GM18511 (cell line): ENCODE measurements at regions not wholly inside any gene's neighbourhood (a gene's known extent, or its start where the extent isn't known, plus 50 kb on each side); places are given as distances from the start of the nearest gene placed in this dataset.
A peak's percentile ranks its signal among the peaks of the same experiment; 100 is the strongest.
"Not testable (repeated sequence)": the region's sequence is repeated elsewhere in the genome, so short reads cannot be mapped to it uniquely, and the experiment has no call there.

Experiments used
- ATAC-seq: cut with Tn5 transposase; IDR thresholded peaks from one replicate; pipeline ENCODE4 v1.9.1; 2021; ENCODE audit warnings: mild to moderate bottlenecking, moderate library complexity; ENCODE audit not compliant: unreplicated experiment

GRCh38 chr12:124126950-124127655, 154.1 kb downstream of the ZNF664 start:
- ATAC-seq, result peak; percentile 41

- no peak for ATAC-seq
These were observed 156.1 kb downstream of the ZNF664 start for GRCh38 chr12:124129132-124129531.

DNA sequence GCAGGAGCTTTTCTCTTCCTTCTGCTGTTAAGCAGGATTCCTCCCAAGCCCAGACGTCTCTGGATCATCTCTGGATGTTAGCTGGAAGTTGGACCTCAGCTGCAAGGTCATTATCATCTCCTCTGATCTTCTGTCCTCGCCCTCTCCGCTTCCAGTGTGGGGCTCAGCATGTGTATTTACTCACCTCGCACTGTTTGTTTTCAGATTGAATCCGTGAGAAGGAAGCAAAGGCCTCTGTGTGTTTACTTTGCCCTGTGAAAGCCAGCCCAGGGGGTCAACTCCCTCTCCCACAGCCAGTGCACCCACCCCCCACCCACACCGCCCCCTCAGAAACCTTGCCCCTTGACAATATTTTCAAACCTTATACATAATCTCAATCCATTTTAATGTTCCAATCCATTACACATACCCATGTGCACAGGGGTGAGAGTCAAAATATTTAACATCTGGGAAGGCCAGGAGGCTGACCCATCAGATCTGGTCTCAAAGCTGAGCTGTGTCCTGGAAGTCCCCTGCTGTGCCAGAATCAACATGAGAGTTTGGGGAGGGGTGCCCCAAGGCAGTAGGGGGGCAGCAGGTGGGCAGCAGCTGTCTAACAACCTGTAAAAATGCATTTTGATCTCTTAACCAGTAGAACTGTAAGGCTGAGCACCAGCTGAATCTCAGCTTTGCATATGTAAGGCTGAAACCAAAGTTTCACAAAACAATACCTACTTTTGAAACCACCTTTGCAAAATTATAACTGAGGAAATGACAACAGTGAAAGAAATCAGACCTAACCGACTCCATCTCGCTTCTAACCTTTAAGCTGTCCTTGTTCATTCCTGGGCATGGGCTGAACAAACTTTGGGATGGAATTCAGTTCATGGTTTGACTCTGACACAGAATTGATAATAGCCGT, 157.9 kb downstream of the ZNF664 start:
- ATAC-seq, result peak; percentile 77

DNA sequence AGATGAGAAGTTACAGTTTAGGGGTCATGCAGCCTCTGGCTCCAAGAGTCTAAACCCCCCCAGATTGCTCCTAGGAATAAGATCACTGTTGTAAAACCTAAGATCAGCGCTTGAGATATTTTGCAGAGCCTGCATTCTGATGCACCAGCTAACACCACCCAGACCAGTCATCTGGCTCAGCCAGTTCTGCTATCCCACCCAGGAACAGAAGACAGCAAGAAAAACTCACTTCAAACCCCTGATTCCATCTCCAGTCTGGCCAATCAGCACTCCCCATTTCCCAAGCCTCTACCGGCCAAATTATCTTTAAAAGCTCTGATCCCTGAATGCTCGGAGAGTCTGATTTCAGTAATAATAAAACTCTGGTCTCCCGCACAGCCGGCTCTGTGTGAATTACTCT, 158.6 kb downstream of the ZNF664 start:
- no peak for ATAC-seq

DNA sequence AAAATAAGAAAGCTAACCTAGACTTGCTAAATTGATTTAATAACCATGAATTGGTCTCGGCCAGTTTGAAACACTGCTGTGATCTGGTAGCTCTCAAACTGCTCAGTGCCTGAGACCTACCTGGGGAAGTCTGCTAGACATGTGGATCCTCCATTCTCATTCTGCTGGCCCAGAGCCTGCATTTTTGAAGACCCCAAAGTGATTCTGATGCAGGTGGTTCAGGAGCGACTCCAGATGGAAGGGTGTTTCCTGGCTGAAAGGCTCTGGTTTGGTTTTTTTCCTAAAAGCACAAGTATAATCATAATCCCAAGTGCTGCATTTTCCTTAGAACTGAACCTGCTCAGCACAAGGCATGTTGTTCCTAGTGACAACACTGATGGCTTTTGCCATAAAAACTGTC, 159.5 kb downstream of the ZNF664 start:
- ATAC-seq, result no peak

- no peak for ATAC-seq
These were observed 158.1 kb upstream of the RFLNA start for GRCh38 chr12:124136796-124137195.

DNA sequence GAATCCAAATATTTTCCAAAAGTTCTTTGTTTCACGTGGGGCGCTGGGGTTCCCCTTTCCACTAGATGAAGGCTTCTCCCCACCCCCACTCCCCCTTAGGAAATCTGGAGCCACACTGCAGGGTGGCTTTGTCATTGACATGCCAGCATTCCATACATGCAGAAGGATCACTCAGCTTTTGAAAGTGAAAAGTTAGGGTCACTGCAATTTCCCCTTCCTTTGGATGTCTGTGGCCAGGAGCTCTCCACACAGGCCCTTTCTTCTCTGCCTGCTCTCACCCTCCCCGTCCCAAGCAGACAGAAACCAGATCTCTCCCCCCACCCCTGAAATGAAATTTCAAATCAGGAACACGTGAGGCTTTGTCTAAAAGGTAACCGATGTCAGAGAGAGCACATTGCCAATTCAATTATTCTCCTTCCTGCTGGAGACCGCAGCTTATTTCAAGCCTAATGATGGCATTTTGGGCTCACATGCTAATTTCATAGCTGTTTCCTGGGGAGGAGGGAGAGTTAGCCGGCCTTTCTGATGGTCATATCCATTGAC, 153.9 kb upstream of the RFLNA start:
- no peak for ATAC-seq

DNA sequence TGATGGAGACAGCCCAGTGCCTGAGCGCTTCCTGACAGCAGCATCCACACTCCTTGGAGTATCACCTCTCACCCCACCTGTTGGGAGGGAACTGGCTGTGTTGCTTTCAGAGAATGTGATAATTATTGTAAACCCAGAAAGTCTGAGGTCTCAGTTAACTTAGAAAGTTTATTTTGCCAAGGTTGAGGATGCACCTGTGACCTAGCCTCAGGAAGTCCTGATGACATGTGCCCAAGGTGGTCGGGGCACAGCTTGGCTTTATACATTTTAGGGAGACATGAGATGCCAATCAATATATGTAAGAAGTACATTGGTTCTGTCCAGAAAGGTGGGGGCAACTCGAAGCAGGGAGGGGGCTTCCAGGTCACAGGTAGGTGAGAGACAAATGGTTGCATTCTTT, 153.3 kb upstream of the RFLNA start:
- ATAC-seq, result not testable (repeated sequence)

DNA sequence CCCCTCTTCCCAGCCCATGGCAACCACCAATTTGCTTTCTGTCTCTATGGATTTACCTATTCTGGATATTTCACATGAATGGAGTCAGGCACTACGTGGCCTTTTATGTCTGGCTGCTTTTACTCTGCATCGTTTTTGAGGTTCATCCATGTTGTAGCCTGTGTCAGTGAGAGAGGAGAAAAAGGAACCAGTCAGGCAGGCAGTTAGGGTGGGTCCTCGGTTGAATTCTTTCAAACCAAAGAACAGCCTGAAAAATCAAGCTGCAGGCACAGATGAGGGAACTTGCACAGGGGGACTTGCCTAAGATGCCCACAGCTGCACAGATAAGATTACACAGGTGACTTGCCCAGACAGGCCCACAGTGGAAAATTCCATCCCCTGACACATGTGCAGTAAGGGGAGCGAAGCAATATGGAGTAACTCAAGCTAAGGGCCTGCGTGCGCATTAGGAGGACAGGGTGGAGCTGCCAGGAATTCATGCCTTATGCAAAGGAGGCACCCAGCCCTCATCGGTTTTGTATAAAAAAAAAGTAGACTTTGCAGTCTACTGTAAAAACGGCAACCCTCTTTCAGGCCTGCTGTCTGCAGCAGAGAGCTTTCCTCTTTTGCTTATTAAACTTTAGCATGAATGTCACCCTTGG, 152.4 kb upstream of the RFLNA start:
- no peak for ATAC-seq

- ATAC-seq, result no peak
These were observed 151.2 kb upstream of the RFLNA start for GRCh38 chr12:124143726-124144125.

DNA sequence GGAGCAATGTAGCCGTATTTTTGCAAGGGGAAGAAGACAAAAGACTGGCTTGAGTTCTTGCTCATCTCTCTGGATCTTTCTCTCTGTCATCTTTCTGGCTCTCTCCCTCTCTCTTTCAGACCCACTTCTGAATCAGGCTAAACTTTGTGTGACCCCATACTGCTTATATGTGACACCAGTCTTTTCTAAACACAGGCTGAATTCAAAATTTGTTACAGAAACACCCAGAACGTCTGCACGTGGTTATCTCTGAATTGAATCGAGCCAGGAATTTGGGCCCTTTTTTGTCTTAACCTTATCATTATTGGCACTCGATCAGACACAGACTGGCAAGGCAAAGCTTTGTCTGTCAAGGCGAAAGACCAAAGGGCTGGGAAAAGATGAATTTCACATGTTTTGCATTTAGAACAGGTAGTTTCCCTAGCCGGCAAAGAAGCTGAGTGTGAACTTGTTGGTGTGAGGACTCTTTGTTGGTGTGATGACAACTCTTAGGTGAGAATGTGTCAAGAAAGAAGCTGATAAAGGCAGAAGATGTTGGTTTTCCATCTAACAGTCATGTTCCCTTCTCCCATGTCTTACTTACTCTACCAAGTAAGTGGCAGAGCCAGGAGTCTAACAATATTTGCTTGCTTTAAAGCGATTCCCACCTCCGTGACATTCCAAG, 150.2 kb upstream of the RFLNA start:
- ATAC-seq, result no peak

DNA sequence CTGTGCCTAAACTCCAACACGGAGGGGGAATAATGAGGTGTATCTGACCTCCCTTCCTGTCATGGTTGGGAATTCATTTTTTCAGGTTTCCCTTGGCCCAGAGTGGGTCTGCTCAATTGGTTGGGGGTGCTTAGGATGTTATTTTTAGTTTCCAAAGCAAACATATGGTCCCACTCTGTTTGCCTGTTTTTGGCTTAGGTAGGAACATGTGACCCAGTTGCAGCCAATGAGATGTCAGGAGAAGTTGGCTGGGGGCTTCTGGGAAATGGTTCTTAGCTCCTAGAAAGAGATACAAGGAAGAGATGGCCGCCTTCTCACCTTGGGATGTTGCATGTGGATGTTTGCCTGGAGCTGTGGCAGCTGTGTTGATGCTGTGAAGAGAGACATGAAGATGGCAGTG, 147.9 kb upstream of the RFLNA start:
- ATAC-seq, result no peak

DNA sequence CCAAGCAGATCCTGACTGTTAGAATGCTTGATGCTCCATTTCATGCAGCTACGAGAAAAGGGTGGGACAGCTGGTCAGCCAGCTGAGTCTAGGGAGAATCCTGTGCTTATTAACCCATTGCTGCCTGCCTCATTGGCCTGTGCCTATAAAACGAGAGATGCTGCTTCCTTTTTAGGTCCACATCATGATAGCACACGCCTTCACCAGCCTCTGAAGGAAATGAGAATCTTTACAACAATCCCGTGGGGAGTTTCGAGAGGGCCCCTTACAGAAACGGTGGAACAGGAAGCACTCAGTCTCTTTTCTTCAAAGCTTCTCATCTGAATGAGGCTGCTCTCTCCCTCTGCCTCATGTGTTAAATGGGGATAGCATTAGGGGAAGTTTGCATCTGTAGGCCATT, 147.3 kb upstream of the RFLNA start:
- peak; percentile 73 for ATAC-seq

DNA sequence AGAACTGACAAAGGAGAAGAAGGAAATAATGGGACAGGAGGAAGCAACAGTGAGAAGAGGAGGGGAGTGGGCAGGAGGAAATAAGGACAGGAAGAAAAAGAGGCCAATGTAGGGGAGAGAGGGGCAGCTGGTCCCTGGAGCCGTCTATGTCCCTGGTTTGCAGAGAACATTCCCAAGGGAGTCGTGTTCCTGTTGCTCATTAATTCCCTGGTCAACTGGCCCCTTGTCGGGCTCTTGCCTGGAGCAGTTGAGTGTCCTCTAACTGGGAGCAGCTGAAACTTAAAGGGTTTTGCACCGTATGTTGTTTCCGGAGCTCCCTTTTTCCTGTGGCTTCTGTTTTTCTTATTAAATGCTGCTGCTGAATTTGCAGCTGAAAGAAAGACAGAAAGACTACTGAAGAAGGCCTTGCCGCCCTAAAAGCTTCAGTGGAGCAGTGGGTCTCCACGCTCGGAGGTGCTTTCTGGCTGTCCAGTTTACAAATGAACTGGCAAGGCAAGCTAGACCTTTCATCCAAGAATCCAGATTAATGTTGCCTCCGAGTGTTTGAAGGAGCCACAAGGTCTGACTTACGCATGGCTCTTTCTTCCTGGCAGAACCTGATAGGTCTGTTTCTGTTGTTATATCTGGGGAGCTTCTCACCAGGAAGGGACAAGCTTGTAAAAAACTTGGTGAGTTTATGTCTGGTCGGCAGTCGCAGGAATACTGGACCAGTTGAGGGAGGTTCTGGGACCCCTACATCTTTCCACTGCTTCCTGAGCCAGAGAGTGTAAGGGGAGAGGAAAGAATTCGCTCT, 146.2 kb upstream of the RFLNA start:
- no peak for ATAC-seq

- ATAC-seq, result no peak
These were observed 145.6 kb upstream of the RFLNA start for GRCh38 chr12:124149287-124149686.

DNA sequence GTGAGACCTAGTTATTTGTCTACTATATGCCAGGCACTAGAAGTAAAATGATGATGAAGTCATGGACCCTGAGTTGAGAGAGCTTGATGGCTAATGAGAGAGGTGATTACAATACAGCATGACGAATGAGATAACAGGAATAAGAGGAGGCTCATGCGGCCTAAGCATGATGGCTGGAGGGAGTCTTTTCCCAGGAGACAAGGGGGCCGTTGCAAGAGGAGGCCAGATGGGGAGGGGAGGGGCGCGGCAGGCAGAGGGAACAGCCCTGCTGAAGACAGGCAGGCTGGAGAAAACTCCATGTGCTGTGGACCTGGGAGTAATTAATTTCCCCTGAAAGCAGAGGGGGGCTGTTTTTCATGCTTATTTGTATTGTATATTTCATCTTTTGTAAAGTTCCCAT, 144.7 kb upstream of the RFLNA start:
- ATAC-seq, result no peak

DNA sequence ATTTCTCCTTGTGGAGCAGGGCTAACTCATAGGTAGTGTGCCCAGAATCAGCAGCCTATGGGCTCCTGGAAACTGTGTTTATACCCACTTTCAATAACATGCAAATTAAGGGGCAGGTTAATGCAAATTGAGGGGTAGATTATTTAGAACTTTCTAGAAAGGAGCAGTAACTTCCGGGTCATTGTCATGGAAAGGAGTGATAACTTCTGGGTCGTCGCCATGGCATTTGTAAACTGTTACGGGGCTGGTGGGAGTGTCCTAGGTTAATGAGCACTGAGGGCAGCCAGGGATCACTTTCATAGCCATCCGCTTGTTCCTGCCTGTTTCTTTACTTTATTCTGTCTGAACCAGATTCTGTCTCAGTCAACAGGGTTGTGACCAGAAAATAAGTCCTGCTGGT, 143.3 kb upstream of the RFLNA start:
- no peak for ATAC-seq

DNA sequence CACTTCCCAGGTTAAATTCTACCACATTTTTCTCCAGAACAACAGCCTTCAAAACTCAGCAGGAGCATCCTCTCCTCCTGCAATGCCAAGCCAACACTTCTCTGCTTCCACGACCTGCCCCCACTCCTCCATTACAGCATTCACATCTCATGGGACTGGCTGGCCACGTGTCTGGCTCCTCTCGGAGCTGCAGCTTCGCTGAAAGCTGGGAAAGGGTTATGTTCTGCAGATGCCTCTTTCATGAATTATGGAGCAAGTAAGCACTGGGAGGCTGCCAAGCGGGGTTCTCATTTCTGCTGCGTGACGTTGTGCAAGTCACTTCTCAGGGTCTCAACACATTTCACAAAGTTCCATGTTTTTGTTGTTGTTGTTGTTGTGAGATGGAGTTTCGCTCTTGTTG, 142.2 kb upstream of the RFLNA start:
- no peak for ATAC-seq

DNA sequence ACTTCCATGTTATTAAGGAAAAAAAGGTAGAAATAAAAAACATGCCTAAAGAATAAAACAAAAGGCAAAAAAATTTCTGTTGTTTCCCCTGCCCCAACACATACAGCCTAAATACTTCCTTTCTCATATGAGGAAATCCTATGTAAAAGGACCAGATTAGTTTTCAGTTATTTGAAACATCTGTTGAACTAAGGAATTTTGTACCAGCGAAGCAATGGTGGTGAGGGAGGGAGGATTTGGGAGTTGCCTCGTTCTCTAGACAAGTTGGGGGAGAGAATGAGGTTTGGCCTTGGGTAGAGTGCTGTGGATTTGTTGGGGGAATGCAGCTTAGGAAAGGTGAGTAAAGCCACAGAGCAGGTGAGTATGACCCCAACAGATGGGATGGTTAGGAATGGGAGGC, 141.5 kb upstream of the RFLNA start:
- no peak for ATAC-seq

DNA sequence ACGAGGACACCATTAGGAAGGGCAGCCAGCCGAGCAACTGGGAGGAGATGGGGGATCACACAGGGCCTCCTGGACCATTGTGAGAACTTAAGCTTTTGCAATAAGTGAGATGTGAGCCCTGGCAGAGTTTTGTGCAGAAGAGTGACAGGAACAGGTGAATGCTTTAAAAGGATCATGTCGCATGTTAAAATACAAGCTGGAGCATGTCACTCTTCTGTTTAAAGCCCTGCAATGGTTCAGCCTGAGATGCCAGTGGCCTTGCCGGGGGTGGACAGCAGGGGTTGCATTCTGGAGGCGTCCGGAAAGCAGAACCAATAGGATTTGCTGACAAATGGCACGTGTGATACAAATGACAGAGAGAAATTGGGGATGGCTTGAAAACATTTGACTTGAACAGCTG, 137.5 kb upstream of the RFLNA start:
- no peak for ATAC-seq
